ENCODE measurements at regions not wholly inside any gene's neighbourhood (a gene's known extent, or its start where the extent isn't known, plus 50 kb on each side); places are given as distances from the start of the nearest gene placed in this dataset.

GRCh38 chr16:54631782-54632181, 298.9 kb upstream of the IRX5 start:
- DNase-seq (ENCODE audit: low spot score), result no peak

GRCh38 chr16:54630284-54630967, 300.2 kb upstream of the IRX5 start:
- no peak for DNase-seq (ENCODE audit: low spot score)

- no peak for DNase-seq (ENCODE audit: low spot score)
These were observed 301.7 kb upstream of the IRX5 start for GRCh38 chr16:54628796-54629625.

GRCh38 chr16:54627616-54628015, 303.0 kb upstream of the IRX5 start:
- no peak for DNase-seq (ENCODE audit: low spot score)

GRCh38 chr16:54623636-54624035, 307.0 kb upstream of the IRX5 start:
- DNase-seq (ENCODE audit: low spot score), result no peak

GRCh38 chr16:54620197-54620596, 310.5 kb upstream of the IRX5 start:
- no peak for DNase-seq (ENCODE audit: low spot score)

GRCh38 chr16:54616610-54617009, 314.1 kb upstream of the IRX5 start:
- no peak for DNase-seq (ENCODE audit: low spot score)

- no peak for DNase-seq (ENCODE audit: low spot score)
These were observed 319.0 kb upstream of the IRX3 start for GRCh38 chr16:54605536-54606066.

- no peak for DNase-seq (ENCODE audit: low spot score)
These were observed 316.1 kb upstream of the IRX3 start for GRCh38 chr16:54602666-54603065.

GRCh38 chr16:54597222-54597621, 310.6 kb upstream of the IRX3 start:
- no peak for DNase-seq (ENCODE audit: low spot score)

- no peak for DNase-seq (ENCODE audit: low spot score)
These were observed 309.0 kb upstream of the IRX3 start for GRCh38 chr16:54595621-54596020.

GRCh38 chr16:54594601-54595391, 308.2 kb upstream of the IRX3 start:
- DNase-seq (ENCODE audit: low spot score), result no peak

- no peak for DNase-seq (ENCODE audit: low spot score)
These were observed 305.2 kb upstream of the IRX3 start for GRCh38 chr16:54591816-54592246.

- no peak for DNase-seq (ENCODE audit: low spot score)
These were observed 304.2 kb upstream of the IRX3 start for GRCh38 chr16:54590836-54591235.

- no peak for DNase-seq (ENCODE audit: low spot score)
These were observed 302.7 kb upstream of the IRX3 start for GRCh38 chr16:54589326-54589725.

GRCh38 chr16:54588026-54588425, 301.4 kb upstream of the IRX3 start:
- no peak for DNase-seq (ENCODE audit: low spot score)

- DNase-seq (ENCODE audit: low spot score), result no peak
These were observed 300.6 kb upstream of the IRX3 start for GRCh38 chr16:54587176-54587515.

GRCh38 chr16:54586474-54587175, 300.0 kb upstream of the IRX3 start:
- DNase-seq (ENCODE audit: low spot score), result no peak

GRCh38 chr16:54585998-54586340, 299.4 kb upstream of the IRX3 start:
- DNase-seq (ENCODE audit: low spot score), result no peak

GRCh38 chr16:54585094-54585997, 298.8 kb upstream of the IRX3 start:
- DNase-seq (ENCODE audit: low spot score), result no peak

- DNase-seq (ENCODE audit: low spot score), result no peak
These were observed 297.5 kb upstream of the IRX3 start for GRCh38 chr16:54584121-54584520.
